Mucosa of descending colon (tissue), 3 donors: ENCODE measurements at regions not wholly inside any gene's neighbourhood (a gene's known extent, or its start where the extent isn't known, plus 50 kb on each side); places are given as distances from the start of the nearest gene placed in this dataset.

Experiments
- ATAC-seq: fragments of 200-7000 bp; cut with Tn5 transposase; one replicate; pipeline ENCODE4 v1.9.1; 2020; ENCODE audit warnings: mild to moderate bottlenecking, moderate library complexity
- DNase-seq, 3 donors: peaks; one replicate each; pipeline ENCODE4 v3.0.0-alpha.2; 2020
- H3K36me3 ChIP-seq: fragments of 200-600 bp; one replicate; pipeline ENCODE4 v1.8.0; 2021; ENCODE audit warnings: low read depth, mild to moderate bottlenecking
- H3K4me1 ChIP-seq: fragments of 200-600 bp; one replicate; pipeline ENCODE4 v1.8.0; 2021; ENCODE audit warnings: low read depth, mild to moderate bottlenecking
- H3K4me3 ChIP-seq: fragments of 200-600 bp; one replicate; pipeline ENCODE4 v1.8.0; 2021; ENCODE audit warnings: mild to moderate bottlenecking
- H3K9me3 ChIP-seq: fragments of 200-600 bp; one replicate; pipeline ENCODE4 v1.8.0; 2021; ENCODE audit warnings: mild to moderate bottlenecking
- CTCF ChIP-seq: fragments of 200-600 bp; IDR thresholded peaks from one replicate; pipeline ENCODE4 v1.8.0; 2022; ENCODE audit warnings: antibody characterized with exemption, mild to moderate bottlenecking
- intact Hi-C, 2 donors: fragments of 100-400 bp; cut with DNase I in 1 of 2; cut with micrococcal nuclease in 1 of 2; formaldehyde crosslinking; loops; one replicate each; pipeline versions ENCODE4 v1.11.0 to v1.11.1; 2022; cut with DNase I, micrococcal nuclease
- donor health status: DM: no; HTN: no; CAD: no; lungs with moderate emphysema.
- donor health status: DM: no; HTN: no; CAD: no.
- donor health status: DM: no; HTN: yes; CAD: no.

DNA sequence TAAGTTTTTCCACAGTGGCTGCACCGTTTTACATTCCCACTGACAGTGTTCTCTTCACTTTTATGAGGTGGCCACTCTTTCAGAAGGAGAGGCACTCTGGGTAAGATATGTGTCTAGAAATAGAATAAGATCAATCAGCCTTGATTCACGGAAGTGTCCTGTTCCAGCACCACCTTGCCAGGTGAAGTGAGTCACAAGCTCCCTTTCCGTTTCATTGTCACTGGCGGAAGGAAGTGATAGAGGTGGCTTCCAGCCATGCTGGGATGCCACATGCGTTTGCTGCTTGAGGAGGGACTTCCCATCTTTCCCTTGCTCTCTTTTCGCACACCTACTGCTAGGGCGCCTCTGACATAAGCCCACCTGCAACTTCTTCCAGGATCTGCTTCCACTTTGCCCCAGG, 217.1 kb downstream of the PIK3R1 start:
- Histone ChIP-seq H3K4me3 (no peak overlapping the region), H3K4me1 (no peaks in the 10 kb centered on the region), H3K9me3 (no peaks in the 10 kb centered on the region), H3K36me3 (no peaks in the 10 kb centered on the region)
- no peak for TF ChIP-seq CTCF
- intact Hi-C loops: no loop called here
- ATAC-seq: no peak
- no peak for DNase-seq

DNA sequence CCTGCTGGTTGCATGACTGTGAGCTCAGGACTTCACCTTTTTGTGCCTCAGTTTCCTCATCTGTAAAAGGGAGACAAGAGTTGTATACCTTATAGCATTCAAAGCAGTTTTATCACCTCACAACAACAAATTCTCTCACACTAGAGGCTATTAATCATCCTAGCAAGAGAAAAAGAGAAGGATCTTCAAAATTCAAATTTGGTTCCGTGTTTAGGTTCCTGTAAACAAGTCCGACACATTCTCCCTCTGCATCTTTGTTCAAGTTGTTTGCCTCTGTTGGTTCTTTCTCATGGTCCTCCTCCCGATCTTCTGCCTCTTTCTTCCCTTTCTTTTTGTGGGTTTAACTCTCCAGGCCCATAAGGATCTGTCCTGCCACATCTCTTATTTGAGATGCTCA, 218.0 kb downstream of the PIK3R1 start:
- no peaks in the 10 kb centered on the region for H3K4me1 ChIP-seq
- ATAC-seq: no peak
- H3K9me3 ChIP-seq: no peaks in the 10 kb centered on the region
- intact Hi-C loops: no loop called here
- TF ChIP-seq CTCF: no peak
- DNase-seq: no peak
- no peak overlapping the region for H3K4me3 ChIP-seq
- no peaks in the 10 kb centered on the region for H3K36me3 ChIP-seq

GRCh38 chr5:68433923-68434879, 218.6 kb downstream of the PIK3R1 start:
- no peaks in the 10 kb centered on the region for H3K36me3 ChIP-seq
- TF ChIP-seq CTCF: no peak
- no peaks in the 10 kb centered on the region for H3K9me3 ChIP-seq
- no peak overlapping the region for H3K4me3 ChIP-seq
- no peaks in the 10 kb centered on the region for H3K4me1 ChIP-seq
- intact Hi-C loops: no loop called here
- DNase-seq: peak; percentile 50 to 89 (median 67)
- peak; percentile 90 for ATAC-seq

DNA sequence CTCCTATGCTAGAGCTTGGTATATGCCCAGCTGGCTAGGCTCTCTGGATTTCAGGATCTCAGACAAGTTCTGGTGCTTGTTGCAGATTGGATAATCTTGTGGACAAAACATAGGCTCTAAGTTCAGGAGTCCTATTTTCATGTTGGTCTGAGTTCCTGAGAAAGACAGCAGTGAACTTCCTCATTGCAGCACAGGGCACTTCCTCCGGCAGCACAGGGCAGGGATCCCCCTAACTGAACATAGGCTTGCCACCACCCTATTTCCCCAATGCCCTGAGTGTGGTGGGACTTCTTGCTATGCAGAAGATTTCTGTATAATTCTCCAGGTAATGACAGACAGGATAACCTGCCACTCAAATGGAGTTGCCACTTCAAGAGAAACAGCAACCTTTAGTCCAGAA, 220.1 kb downstream of the PIK3R1 start:
- H3K4me3 ChIP-seq: no peak overlapping the region
- TF ChIP-seq CTCF: no peak
- peak; percentile 63 for ATAC-seq
- H3K36me3 ChIP-seq: no peaks in the 10 kb centered on the region
- DNase-seq: no peak
- H3K4me1 ChIP-seq: no peaks in the 10 kb centered on the region
- no peaks in the 10 kb centered on the region for H3K9me3 ChIP-seq
- intact Hi-C loops: no loop called here

DNA sequence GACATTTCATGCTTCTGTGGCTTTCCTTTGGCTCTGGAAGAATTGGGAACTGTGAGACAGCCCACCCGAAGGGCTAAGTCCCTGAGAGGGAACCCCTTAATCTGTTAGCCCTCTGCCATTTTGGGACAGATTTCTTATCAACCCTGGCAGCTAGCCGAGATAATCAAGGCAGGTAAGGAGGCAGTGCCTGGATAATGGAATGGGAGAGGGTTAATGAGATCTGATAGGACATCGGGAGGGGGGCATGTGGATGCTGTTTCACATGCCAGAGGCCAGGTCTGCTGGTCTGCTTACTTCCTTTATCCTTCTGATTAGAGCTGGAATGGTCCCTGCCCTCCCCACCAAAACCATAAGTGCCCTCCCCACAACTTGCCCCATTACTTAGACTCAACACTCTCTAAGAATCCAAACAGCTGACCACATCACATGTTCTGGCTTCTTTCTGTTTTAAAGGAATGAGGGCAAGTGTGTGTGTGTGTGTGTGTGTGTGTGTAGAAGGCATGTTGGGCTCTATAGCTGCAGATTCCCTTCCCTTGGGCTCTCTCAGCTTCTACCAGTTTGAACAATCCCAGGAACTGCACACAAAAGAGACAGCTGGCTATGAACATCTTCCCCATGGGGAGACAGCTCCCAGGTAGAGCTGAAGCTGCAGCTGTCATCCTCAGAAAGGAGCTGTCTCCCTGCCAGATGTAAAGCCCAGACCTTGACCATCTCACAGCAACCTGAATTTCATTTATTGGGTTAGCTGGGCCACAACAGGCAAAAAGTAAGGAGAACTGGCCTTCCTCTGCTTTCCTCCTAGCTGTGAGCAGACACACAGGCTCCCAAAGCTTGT, 221.3 kb downstream of the PIK3R1 start:
- H3K9me3 ChIP-seq: no peaks in the 10 kb centered on the region
- no peak overlapping the region for H3K4me3 ChIP-seq
- TF ChIP-seq CTCF: no peak
- intact Hi-C loops: no loop called here
- ATAC-seq: no peak
- no peaks in the 10 kb centered on the region for H3K4me1 ChIP-seq
- no peaks in the 10 kb centered on the region for H3K36me3 ChIP-seq
- DNase-seq: no peak
